ENCODE measurements at regions not wholly inside any gene's neighbourhood (a gene's known extent, or its start where the extent isn't known, plus 50 kb on each side); places are given as distances from the start of the nearest gene placed in this dataset.

DNA sequence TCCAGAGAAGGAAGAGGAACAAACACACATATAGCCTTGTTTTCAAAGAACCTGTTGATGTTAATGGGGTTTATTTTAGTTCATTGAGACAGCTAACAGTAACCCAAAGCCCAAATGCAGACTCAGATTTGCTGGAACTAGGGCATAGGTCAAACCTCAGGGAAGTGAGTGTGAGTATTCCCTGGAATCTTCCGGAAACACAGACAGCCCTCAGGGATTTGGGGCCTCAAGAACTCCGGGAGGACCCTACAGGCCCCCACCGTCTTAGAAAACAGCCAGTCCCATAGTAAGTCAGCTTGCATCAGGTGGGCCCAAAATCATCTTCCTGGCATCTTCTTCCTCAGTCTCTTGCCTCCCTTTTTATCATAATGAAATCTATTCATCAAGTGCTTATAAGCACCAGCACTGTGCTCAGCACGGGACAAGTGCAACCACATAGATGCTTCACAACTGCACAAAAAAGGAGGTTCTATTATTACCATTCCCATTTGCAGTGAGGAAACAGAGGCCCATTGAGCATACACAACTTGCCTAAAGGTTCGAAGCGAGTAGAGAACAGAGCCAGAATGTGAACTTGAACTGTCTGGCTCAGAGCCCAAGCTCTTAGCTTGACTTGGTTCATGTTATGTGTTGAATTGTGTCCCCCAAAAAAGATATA, 50.2 kb upstream of the BCL11A start:
- TF ChIP-seq, protein P1, sequence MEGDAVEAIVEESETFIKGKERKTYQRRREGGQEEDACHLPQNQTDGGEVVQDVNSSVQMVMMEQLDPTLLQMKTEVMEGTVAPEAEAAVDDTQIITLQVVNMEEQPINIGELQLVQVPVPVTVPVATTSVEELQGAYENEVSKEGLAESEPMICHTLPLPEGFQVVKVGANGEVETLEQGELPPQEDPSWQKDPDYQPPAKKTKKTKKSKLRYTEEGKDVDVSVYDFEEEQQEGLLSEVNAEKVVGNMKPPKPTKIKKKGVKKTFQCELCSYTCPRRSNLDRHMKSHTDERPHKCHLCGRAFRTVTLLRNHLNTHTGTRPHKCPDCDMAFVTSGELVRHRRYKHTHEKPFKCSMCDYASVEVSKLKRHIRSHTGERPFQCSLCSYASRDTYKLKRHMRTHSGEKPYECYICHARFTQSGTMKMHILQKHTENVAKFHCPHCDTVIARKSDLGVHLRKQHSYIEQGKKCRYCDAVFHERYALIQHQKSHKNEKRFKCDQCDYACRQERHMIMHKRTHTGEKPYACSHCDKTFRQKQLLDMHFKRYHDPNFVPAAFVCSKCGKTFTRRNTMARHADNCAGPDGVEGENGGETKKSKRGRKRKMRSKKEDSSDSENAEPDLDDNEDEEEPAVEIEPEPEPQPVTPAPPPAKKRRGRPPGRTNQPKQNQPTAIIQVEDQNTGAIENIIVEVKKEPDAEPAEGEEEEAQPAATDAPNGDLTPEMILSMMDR (IDR thresholded peaks at IDR 0.05; ENCODE audit: low read depth, low read length, missing control alignments) = no peak
- no peak overlapping the region for H3K4me3 ChIP-seq (ENCODE audit: low read depth, low read length)
- no peak for DNase-seq (ENCODE audit: low read depth)
- in situ Hi-C loops (cut with HindIII; ENCODE audit: low sequenced_read_pairs) = no loop called here

DNA sequence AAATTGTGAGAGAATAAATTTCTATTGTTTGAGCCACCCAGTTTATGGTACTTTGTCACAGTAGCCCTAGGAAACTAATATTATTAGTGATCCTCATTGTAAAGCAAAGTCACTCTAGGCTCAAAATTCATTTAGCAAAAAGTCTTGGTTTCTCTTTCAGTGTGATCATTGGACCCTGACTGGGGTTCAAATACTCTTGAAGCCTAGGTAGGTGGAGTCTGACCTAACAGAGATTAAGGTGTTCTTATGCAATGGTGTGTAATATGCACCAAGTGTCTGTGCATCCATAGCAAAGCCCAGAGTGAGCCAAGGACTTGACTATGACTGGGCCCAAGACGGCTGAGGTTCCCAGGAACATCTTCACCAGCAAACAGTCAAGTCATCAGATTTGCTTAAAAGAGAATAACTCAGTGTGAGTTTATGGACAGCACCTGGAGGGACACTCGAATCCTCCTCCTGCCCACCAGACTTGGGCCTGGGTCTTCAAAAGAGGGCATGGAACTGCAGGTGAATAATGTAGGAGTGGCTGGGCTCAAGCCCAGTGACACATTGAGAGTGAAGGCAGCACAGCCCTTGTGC, 51.1 kb upstream of the BCL11A start:
- DNase-seq (ENCODE audit: low read depth) = no peak
- no peak overlapping the region for H3K4me3 ChIP-seq (ENCODE audit: low read depth, low read length)
- TF ChIP-seq, protein P1 (IDR thresholded peaks at IDR 0.05; ENCODE audit: low read depth, low read length, missing control alignments) = no peak
- in situ Hi-C loops (cut with HindIII; ENCODE audit: low sequenced_read_pairs) = no loop called here

DNA sequence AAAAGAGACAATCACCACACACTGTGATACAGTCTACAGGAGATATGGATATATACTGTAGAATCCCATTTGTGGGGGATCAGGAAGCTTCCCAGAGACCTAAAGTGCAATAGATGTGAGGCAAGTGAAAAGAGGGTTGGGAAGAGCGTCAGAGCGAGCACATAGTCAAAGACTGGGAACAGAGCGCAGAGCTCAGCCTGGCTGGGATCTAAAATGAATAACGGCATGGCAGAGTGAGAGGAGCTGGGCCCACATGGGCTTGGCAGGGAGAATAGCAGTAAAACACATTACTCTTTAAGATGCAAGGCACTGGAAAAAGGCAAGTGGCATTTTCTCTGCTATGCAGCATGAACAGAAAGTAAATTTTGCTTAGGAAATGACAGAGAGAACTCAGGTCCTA, 52.4 kb upstream of the BCL11A start:
- no peak overlapping the region for H3K4me3 ChIP-seq (ENCODE audit: low read depth, low read length)
- DNase-seq (ENCODE audit: low read depth) = no peak
- in situ Hi-C loops (cut with HindIII; ENCODE audit: low sequenced_read_pairs) = no loop called here
- TF ChIP-seq, protein P1 (IDR thresholded peaks at IDR 0.05; ENCODE audit: low read depth, low read length, missing control alignments) = no peak

DNA sequence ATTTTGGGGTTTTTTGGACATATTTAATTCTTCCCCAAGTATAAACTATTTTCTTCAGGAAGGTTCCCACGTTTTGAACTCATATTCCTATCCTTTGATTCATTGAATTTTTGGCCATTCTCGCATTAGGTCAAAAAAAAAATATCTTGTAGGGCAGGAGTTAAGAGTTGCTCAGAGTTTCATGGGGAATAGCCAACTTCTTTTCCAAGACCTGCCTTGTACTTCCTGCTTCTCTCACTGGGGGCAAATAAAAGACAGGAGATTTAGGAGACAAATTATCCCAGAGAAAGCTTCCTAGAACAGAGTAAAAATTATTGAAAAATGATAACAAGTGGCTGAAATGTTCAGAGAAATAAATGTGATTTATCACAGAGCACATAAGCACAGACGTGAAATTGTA, 55.2 kb upstream of the BCL11A start:
- TF ChIP-seq, protein P1 (IDR thresholded peaks at IDR 0.05; ENCODE audit: low read depth, low read length, missing control alignments) = no peak
- no peak for DNase-seq (ENCODE audit: low read depth)
- in situ Hi-C loops (cut with HindIII; ENCODE audit: low sequenced_read_pairs) = no loop called here
- no peak overlapping the region for H3K4me3 ChIP-seq (ENCODE audit: low read depth, low read length)

DNA sequence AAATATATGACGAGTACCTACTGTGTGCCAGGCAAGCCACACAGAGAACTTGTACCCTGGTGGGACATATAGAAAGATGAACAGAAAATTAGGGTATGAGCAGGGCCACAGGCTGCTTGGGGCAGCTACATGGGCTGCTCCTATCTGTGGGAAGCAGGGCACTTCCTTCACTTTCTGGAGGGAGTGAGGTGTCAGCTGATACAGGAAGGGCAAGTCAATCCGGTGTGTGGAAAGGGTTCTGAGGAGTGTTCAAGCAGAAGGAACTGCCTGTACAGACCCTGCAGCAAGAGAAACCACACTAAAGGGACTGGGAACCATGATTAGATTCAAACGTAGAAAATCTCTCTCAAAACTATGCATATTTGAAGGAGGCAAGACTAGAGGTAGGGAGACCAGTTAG, 58.6 kb upstream of the BCL11A start:
- no peak for DNase-seq (ENCODE audit: low read depth)
- in situ Hi-C loops (cut with HindIII; ENCODE audit: low sequenced_read_pairs) = no loop called here
- TF ChIP-seq, protein P1 (IDR thresholded peaks at IDR 0.05; ENCODE audit: low read depth, low read length, missing control alignments) = no peak
- no peak overlapping the region for H3K4me3 ChIP-seq (ENCODE audit: low read depth, low read length)

DNA sequence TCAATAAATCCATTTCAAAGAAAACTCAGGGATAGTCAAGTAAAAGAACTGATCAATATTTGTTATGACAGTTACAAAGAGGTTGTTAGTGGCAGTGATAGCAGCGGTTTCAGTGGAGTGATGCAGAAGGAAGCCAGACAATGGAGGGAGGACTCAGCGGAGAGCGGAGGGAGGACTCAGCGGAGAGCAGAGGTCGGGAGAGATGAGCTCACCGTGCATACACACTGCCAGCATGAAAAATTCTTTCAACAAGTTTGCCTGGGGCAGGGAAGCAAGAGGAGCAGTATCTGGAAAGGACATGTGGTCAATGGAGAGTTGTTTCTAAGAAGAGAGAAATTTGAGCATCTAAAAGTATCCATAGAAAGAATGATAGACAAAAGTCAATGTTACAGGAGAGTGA, 60.9 kb upstream of the BCL11A start:
- DNase-seq (ENCODE audit: low read depth) = no peak
- no peak overlapping the region for H3K4me3 ChIP-seq (ENCODE audit: low read depth, low read length)
- in situ Hi-C loops (cut with HindIII; ENCODE audit: low sequenced_read_pairs) = no loop called here
- TF ChIP-seq, protein P1 (IDR thresholded peaks at IDR 0.05; ENCODE audit: low read depth, low read length, missing control alignments) = no peak

Data from astrocyte of the cerebellum (primary cell).